ENCODE measurements at regions not wholly inside any gene's neighbourhood (a gene's known extent, or its start where the extent isn't known, plus 50 kb on each side); places are given as distances from the start of the nearest gene placed in this dataset.

DNA sequence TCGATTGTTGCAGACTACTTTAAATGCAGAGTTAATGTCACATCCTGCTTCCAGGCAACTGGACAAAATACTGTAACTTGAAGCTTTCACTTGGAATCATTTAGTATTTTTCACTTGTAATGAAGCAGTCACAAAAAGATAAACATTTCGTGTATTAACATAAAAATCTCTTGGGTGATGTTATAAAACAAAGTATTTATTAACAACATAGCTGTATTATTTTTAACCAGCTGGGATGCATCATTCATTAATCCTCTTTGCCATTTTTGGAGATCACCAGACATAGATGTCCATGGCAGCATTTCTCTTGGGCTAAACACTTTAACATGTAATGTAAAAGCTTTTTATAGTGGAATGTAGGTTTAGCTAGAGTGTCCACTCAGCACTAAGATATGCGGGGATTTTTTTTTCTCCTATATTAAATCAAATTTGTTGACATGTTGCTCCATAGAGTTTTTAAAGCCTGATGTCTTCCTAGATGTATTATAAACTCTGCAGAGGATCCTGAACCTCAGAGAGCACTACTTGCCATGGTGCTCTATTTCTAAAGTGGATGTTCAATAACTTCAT lies 193.7 kb upstream of the SPANXN4 start:
- TF ChIP-seq, protein P1, sequence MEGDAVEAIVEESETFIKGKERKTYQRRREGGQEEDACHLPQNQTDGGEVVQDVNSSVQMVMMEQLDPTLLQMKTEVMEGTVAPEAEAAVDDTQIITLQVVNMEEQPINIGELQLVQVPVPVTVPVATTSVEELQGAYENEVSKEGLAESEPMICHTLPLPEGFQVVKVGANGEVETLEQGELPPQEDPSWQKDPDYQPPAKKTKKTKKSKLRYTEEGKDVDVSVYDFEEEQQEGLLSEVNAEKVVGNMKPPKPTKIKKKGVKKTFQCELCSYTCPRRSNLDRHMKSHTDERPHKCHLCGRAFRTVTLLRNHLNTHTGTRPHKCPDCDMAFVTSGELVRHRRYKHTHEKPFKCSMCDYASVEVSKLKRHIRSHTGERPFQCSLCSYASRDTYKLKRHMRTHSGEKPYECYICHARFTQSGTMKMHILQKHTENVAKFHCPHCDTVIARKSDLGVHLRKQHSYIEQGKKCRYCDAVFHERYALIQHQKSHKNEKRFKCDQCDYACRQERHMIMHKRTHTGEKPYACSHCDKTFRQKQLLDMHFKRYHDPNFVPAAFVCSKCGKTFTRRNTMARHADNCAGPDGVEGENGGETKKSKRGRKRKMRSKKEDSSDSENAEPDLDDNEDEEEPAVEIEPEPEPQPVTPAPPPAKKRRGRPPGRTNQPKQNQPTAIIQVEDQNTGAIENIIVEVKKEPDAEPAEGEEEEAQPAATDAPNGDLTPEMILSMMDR (IDR thresholded peaks at IDR 0.05; ENCODE audit: low read length), result no peak
- no peak for TF ChIP-seq EZH2 (IDR thresholded peaks at IDR 0.05; ENCODE audit: borderline replicate concordance, low read length)

Measured in OCI-LY1 (cell line).